ENCODE measurements at regions not wholly inside any gene's neighbourhood (a gene's known extent, or its start where the extent isn't known, plus 50 kb on each side); places are given as distances from the start of the nearest gene placed in this dataset.

DNA sequence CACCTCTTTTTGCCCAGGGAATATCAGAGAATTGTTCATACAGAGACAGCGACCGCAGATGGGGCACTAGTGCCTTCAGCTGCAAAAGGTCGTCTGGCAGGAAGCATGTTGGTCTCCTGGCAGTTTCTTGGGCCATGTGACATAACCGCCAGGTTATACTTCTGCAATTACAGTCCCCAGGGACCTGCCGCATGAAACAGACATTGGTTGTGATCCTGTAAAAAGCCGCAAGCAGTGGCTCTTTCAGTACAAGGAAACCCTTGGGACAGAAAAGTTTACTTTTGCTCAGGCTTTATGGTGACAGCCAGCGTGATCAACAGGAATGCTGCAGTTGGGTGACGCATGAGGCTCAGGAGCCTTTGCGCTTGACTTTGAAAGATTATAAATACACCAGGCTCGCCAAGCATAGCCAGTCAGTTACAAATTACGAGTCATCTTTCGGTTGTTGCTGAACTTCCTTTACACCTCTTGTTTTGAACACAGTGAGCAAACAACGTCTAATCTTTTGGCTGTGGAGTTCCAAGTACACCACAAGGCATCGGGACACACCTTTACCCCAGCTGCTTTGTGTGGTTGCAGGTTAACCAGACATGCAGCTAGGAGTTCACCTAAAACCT lies 50.5 kb upstream of the UBE2L5 start:
- TF ChIP-seq CTCF (IDR thresholded peaks at IDR 0.05), result no peak
- no peak for TF ChIP-seq EP300 (IDR thresholded peaks at IDR 0.05)
- no peak for TF ChIP-seq POLR2AphosphoS5 (IDR thresholded peaks at IDR 0.05)
